K562 (cell line): ENCODE measurements at regions not wholly inside any gene's neighbourhood (a gene's known extent, or its start where the extent isn't known, plus 50 kb on each side); places are given as distances from the start of the nearest gene placed in this dataset.

Source experiments
- ATAC-seq: fragments of 200-7000 bp; cut with Tn5 transposase; 3 replicates; pipeline ENCODE4 v1.9.1; 2020; ENCODE audit warnings: moderate library complexity
- BruUV-seq: library from RNA; stranded (reverse); fragments of 400-500 nt; replicated peaks from 2 replicates; lab custom pipeline; 2021; lab: Mats Ljungman, UMichigan
- CTCF ChIA-PET: fragments of 300-600 bp; formaldehyde crosslinking; extraction: SDS; loops from one replicate; lab custom pipeline; 2021; ENCODE audit warnings: low intra/inter-chr PET ratio; lab: Yijun Ruan, JAX
- POLR2A ChIA-PET: fragments of 300-600, 350-650 bp; sonication (Branson Sonifier 250); formaldehyde crosslinking; extraction: SDS; loops from one replicate; lab custom pipeline; 2021; ENCODE audit warnings: antibody characterized with exemption, inconsistent platforms; lab: Yijun Ruan, JAX
- DNase-seq, 4 experiments: peaks; one replicate each; pipeline versions ENCODE4 v3.0.0 to v3.0.0-alpha.2; 2011 to 2018; ENCODE audit warnings: low spot score in 3 of 4, mixed read lengths in 3 of 4; ENCODE audit errors: extremely low read depth in 1 of 4
- FAIRE-seq: peaks from 2 replicates; lab custom pipeline; 2011; peaks lifted over from hg19 to GRCh38; lab: Jason Lieb, UNC
- H2AFZ ChIP-seq: 2 replicates; pipeline ENCODE4 v1.6.0; 2011; ENCODE audit warnings: low read depth, low read length, control low read depth, inconsistent platforms
- H3K27ac ChIP-seq: fragments of 200-600 bp; 3 replicates; pipeline ENCODE4 v1.8.0; 2011; ENCODE audit warnings: low read depth, mild to moderate bottlenecking, control low read depth, inconsistent platforms, low read length, moderate library complexity, mixed read lengths; ENCODE audit errors: extremely low read depth
- H3K27me3 ChIP-seq, 2 experiments: fragments of 300-600 bp in 1 of 2; 2 replicates in 1 of 2; 3 replicates in 1 of 2; pipeline versions ENCODE4 v1.6.0 to v1.8.0; 2011; ENCODE audit warnings: inconsistent platforms in 2 of 2, low read length in 2 of 2, mild to moderate bottlenecking in 1 of 2, mixed read lengths in 1 of 2, moderate library complexity in 1 of 2; ENCODE audit not compliant: control insufficient read depth in 2 of 2, insufficient read depth in 2 of 2
- H3K36me3 ChIP-seq: fragments of 300-600 bp; 3 replicates; pipeline ENCODE4 v1.8.0; 2011; ENCODE audit warnings: mild to moderate bottlenecking, low read length, inconsistent platforms; ENCODE audit not compliant: control insufficient read depth, insufficient read depth
- H3K4me1 ChIP-seq, 2 experiments: fragments of 200-600 bp in 1 of 2; replicated peaks in 1 of 2; 2 replicates in 1 of 2; 3 replicates in 1 of 2; pipeline versions ENCODE4 v1.5.1 to v1.8.0; 2011; ENCODE audit warnings: inconsistent platforms in 2 of 2, low read length in 2 of 2, mild to moderate bottlenecking in 1 of 2, mixed read lengths in 1 of 2, moderate library complexity in 1 of 2; ENCODE audit not compliant: control insufficient read depth in 2 of 2, insufficient read depth in 2 of 2
- H3K4me2 ChIP-seq: 2 replicates; pipeline ENCODE4 v1.6.1; 2011; ENCODE audit warnings: low read length, control low read depth, inconsistent platforms, mixed read lengths; ENCODE audit not compliant: insufficient read depth
- H3K4me3 ChIP-seq: fragments of 200-600 bp; sonication (generic), shearing (Covaris generic); 2 replicates; pipeline ENCODE4 v1.5.1; 2016; ENCODE audit warnings: control low read depth, inconsistent platforms
- H3K79me2 ChIP-seq: fragments of 200-600 bp; 3 replicates; pipeline ENCODE4 v1.8.0; 2011; ENCODE audit warnings: low read length, inconsistent platforms; ENCODE audit not compliant: control insufficient read depth, insufficient read depth
- H3K9ac ChIP-seq, 2 experiments: 2 replicates each; pipeline versions ENCODE4 v1.6.0 to v1.6.1; 2011; ENCODE audit warnings: low read depth in 2 of 2, low read length in 2 of 2, control low read depth in 1 of 2, inconsistent platforms in 1 of 2, mild to moderate bottlenecking in 1 of 2, mixed read lengths in 1 of 2; ENCODE audit not compliant: insufficient read depth in 1 of 2
- H3K9me1 ChIP-seq: one replicate; pipeline ENCODE4 v1.6.0; 2011; ENCODE audit warnings: inconsistent platforms, mild to moderate bottlenecking, low read length, moderate library complexity; ENCODE audit not compliant: control insufficient read depth, insufficient read depth
- H3K9me3 ChIP-seq: replicated peaks from 2 replicates; pipeline ENCODE4 v1.5.1; 2011; ENCODE audit warnings: low read depth, low read length, inconsistent platforms; ENCODE audit not compliant: control insufficient read depth, insufficient read depth
- H4K20me1 ChIP-seq: replicated peaks from 2 replicates; pipeline ENCODE4 v1.6.1; 2011; ENCODE audit warnings: low read length, inconsistent platforms, mixed read lengths; ENCODE audit not compliant: control insufficient read depth, insufficient read depth
- ARID2 ChIP-seq: fragments of 450-650 bp; IDR thresholded peaks from 2 replicates; pipeline ENCODE4 v1.6.1; 2017; ENCODE audit warnings: antibody characterized with exemption, mild to moderate bottlenecking
- BCL6 ChIP-seq: fragments of 250-450 bp; sonication (Bioruptor Pico); IDR thresholded peaks from 2 replicates; pipeline ENCODE4 v1.4.0; 2020
- BCOR ChIP-seq: fragments of 450-650 bp; IDR thresholded peaks from 2 replicates; pipeline ENCODE4 v1.6.1; 2016
- CBX1 ChIP-seq: sonication (generic); IDR thresholded peaks from 2 replicates; pipeline ENCODE4 v1.6.1; 2016; ENCODE audit warnings: antibody characterized with exemption, low read depth, mild to moderate bottlenecking
- CLOCK ChIP-seq: fragments of 250-450 bp; sonication (Bioruptor Pico); IDR thresholded peaks from 2 replicates; pipeline ENCODE4 v1.4.0; 2020; ENCODE audit warnings: mild to moderate bottlenecking, moderate library complexity, borderline replicate concordance
- GTF2E2 ChIP-seq: fragments of 200-800 bp; sonication (Bioruptor generic); IDR thresholded peaks from 2 replicates; pipeline ENCODE4 v1.6.1; 2016; ENCODE audit warnings: missing genetic modification characterization, missing compliant biosample characterization
- HNRNPUL1 ChIP-seq: fragments of 200-400 bp; formaldehyde crosslinking; IDR thresholded peaks from 2 replicates; pipeline ENCODE4 v1.6.1; 2017; ENCODE audit warnings: low read length
- KLF1 ChIP-seq: fragments of 450-650 bp; IDR thresholded peaks from 2 replicates; pipeline ENCODE4 v1.6.1; 2016; ENCODE audit warnings: missing genetic modification characterization, missing compliant biosample characterization
- SLC30A9 ChIP-seq: fragments of 250-450 bp; sonication (Bioruptor Pico); IDR thresholded peaks from 2 replicates; pipeline ENCODE4 v1.8.0; 2022; ENCODE audit warnings: mild to moderate bottlenecking, moderate library complexity
- SMAD2 ChIP-seq: fragments of 150-350 bp; IDR thresholded peaks from 2 replicates; pipeline ENCODE4 v1.6.1; 2014; ENCODE audit warnings: low read depth, mild to moderate bottlenecking, low read length
- WHSC1 ChIP-seq: IDR thresholded peaks from one replicate; pipeline ENCODE4 v1.6.1; 2012; ENCODE audit warnings: low read length, control low read depth, inconsistent platforms
- ZNF212 ChIP-seq: fragments of 450-650 bp; formaldehyde crosslinking; IDR thresholded peaks from 2 replicates; pipeline ENCODE4 v1.4.0; 2020; ENCODE audit warnings: mild to moderate bottlenecking
- ZNF24 ChIP-seq: fragments of 450-650 bp; IDR thresholded peaks from 2 replicates; pipeline ENCODE4 v1.6.1; 2016
- ZNF280B ChIP-seq: fragments of 250-450 bp; sonication (Bioruptor Pico); IDR thresholded peaks from 2 replicates; pipeline ENCODE4 v1.5.1; 2021; ENCODE audit warnings: mild to moderate bottlenecking
- ZNF311 ChIP-seq: fragments of 250-450 bp; sonication (Bioruptor Pico); IDR thresholded peaks from 2 replicates; pipeline ENCODE4 v1.4.0; 2020; ENCODE audit warnings: mild to moderate bottlenecking, moderate library complexity
- ZNF584 ChIP-seq: fragments of 200-800 bp; sonication (Bioruptor generic); IDR thresholded peaks from 2 replicates; pipeline ENCODE4 v1.6.1; 2016; ENCODE audit warnings: low read depth, mild to moderate bottlenecking, missing genetic modification characterization, missing compliant biosample characterization
- ZSCAN29 ChIP-seq: fragments of 450-650 bp; IDR thresholded peaks from 2 replicates; pipeline ENCODE4 v1.6.1; 2017
- WGBS: fragments of 100-300 bp; shearing (Covaris generic); methylation state at CpG from one replicate; pipeline ENCODE4 v1.1.6; 2016; ENCODE audit warnings: low coverage, mixed read lengths; ENCODE audit not compliant: insufficient coverage; ENCODE audit errors: missing lambda C conversion rate; 5-methylcytosine and 5-hydroxymethylcytosine counted together
- in situ Hi-C: fragments of 300-500 bp; cut with MboI; formaldehyde crosslinking; loops from 4 replicates; pipeline ENCODE4 v1.15.0; 2018; ENCODE audit warnings: inconsistent platforms, mixed read lengths
- intact Hi-C: fragments of 100-400 bp; cut with micrococcal nuclease; formaldehyde crosslinking; loops from 2 replicates; pipeline ENCODE4 v1.14.2; 2022

GRCh38 chr2:152870239-152870638 is 151.8 kb downstream of the ARL6IP6 start:
- ChIA-PET POLR2A (interaction anchor here (0.6 kb wide), 1 partner anchor 9 kb away, joined by 3 read pairs; no protein-coding TSS in a partner anchor), CTCF (no interaction called here)
- no peaks in the 10 kb centered on the region for H3K27me3 ChIP-seq
- H4K20me1 ChIP-seq: no peaks in the 10 kb centered on the region
- BruUV-seq: no TSS peak
- no peak overlapping the region for H2AFZ ChIP-seq
- ATAC-seq: no peak
- in situ Hi-C loops: no loop called here
- H3K9ac ChIP-seq: no peak overlapping the region
- DNase-seq: no peak
- WGBS: 0% methylated on average over 4 of the region's 4 CpGs
- H3K4me3 ChIP-seq: no peak overlapping the region
- no peaks in the 10 kb centered on the region for H3K79me2 ChIP-seq
- no peaks in the 10 kb centered on the region for H3K9me3 ChIP-seq
- intact Hi-C loops: no loop called here
- FAIRE-seq: no peak
- H3K4me2 ChIP-seq: no peak overlapping the region
- H3K9me1 ChIP-seq: no peaks in the 10 kb centered on the region
- no peak overlapping the region for H3K27ac ChIP-seq
- TF ChIP-seq ZNF280B (CRISPR knock-in tag) (no peak), WHSC1 (no peak), ZSCAN29 (no peak), ZNF212 (CRISPR knock-in tag) (no peak), KLF1 (tag) (no peak), ZNF24 (no peak), BCL6 (CRISPR knock-in tag) (no peak), ZNF584 (no peak), HNRNPUL1 (no peak), ZNF311 (CRISPR knock-in tag) (no peak), CLOCK (CRISPR knock-in tag) (no peak), BCOR (no peak), CBX1 (no peak), GTF2E2 (no peak), SLC30A9 (no peak), SMAD2 (no peak), ARID2 (no peak)
- TF ChIP-seq, all 486 proteins: peak for 0
- H3K4me1 ChIP-seq: no peaks in the 10 kb centered on the region
- H3K36me3 ChIP-seq: no peaks in the 10 kb centered on the region
